HEK293 (cell line): ENCODE measurements at regions not wholly inside any gene's neighbourhood (a gene's known extent, or its start where the extent isn't known, plus 50 kb on each side); places are given as distances from the start of the nearest gene placed in this dataset.

ENCODE experiments used
- CTCF ChIA-PET: fragments of 350-600 bp; formaldehyde crosslinking; extraction: SDS; loops from one replicate; lab custom pipeline; 2021; ENCODE audit warnings: antibody characterized with exemption; lab: Yijun Ruan, JAX
- POLR2A ChIA-PET: fragments of 300-600 bp; formaldehyde crosslinking; extraction: SDS; loops from one replicate; lab custom pipeline; 2020; ENCODE audit warnings: antibody characterized with exemption, inconsistent platforms; lab: Yijun Ruan, JAX
- H3K27ac ChIP-seq: fragments of 200-500 bp; sonication (Bioruptor generic); 2 replicates; pipeline ENCODE4 v1.5.1; 2014; ENCODE audit warnings: low read depth, low read length, control low read depth, inconsistent platforms; ENCODE audit errors: extremely low read depth
- H3K36me3 ChIP-seq, 2 experiments: fragments of 200-500 bp in 1 of 2; sonication (Bioruptor generic) in 1 of 2; 1 replicate in 1 of 2; 2 replicates in 1 of 2; pipeline ENCODE4 v1.5.1; 2014 to 2017; ENCODE audit warnings: inconsistent platforms in 2 of 2, low read length in 2 of 2; ENCODE audit not compliant: control insufficient read depth in 2 of 2, insufficient read depth in 1 of 2
- H3K4me1 ChIP-seq: fragments of 200-500 bp; sonication (Bioruptor generic); 2 replicates; pipeline ENCODE4 v1.5.1; 2014; ENCODE audit warnings: mild to moderate bottlenecking, low read length, inconsistent platforms; ENCODE audit not compliant: control insufficient read depth, insufficient read depth
- H3K4me3 ChIP-seq: 2 replicates; pipeline ENCODE4 v1.5.1; 2011; ENCODE audit warnings: low read depth, mild to moderate bottlenecking, control low read depth, low read length, moderate library complexity
- H3K9me3 ChIP-seq: fragments of 200-500 bp; sonication (Bioruptor generic); 2 replicates; pipeline ENCODE4 v1.5.1; 2014; ENCODE audit warnings: low read depth, low read length, inconsistent platforms; ENCODE audit not compliant: control insufficient read depth, insufficient read depth
- HOXD13 ChIP-seq: sonication (generic); formaldehyde crosslinking; IDR thresholded peaks from 2 replicates; pipeline ENCODE4 v1.8.0; 2022; ENCODE audit warnings: missing genetic modification reagents, borderline replicate concordance
- KLF7 ChIP-seq: fragments of 450-650 bp; formaldehyde crosslinking; IDR thresholded peaks from 2 replicates; pipeline ENCODE4 v1.5.1; 2016; ENCODE audit warnings: missing biosample characterization, missing genetic modification characterization, borderline replicate concordance
- SALL2 ChIP-seq: fragments of 450-650 bp; formaldehyde crosslinking; IDR thresholded peaks from 2 replicates; pipeline ENCODE4 v1.5.0; 2017; ENCODE audit warnings: missing biosample characterization, mild to moderate bottlenecking, missing genetic modification characterization, borderline replicate concordance
- ZBTB7A ChIP-seq: fragments of 450-650 bp; formaldehyde crosslinking; IDR thresholded peaks from 2 replicates; pipeline ENCODE4 v1.5.1; 2016; ENCODE audit warnings: low read depth, missing biosample characterization, missing genetic modification characterization
- ZNF133 ChIP-seq: fragments of 450-650 bp; formaldehyde crosslinking; IDR thresholded peaks from 2 replicates; pipeline ENCODE4 v1.5.1; 2016; ENCODE audit warnings: missing biosample characterization, missing genetic modification characterization
- ZNF16 ChIP-seq: fragments of 450-650 bp; formaldehyde crosslinking; IDR thresholded peaks from 2 replicates; pipeline ENCODE4 v1.5.1; 2016; ENCODE audit warnings: low read depth, missing biosample characterization, missing genetic modification characterization
- ZNF239 ChIP-seq: fragments of 450-650 bp; formaldehyde crosslinking; IDR thresholded peaks from 2 replicates; pipeline ENCODE4 v1.5.1; 2016; ENCODE audit warnings: missing biosample characterization, missing genetic modification characterization
- ZNF274 ChIP-seq, 2 experiments: fragments of 200-500 bp in 1 of 2; fragments of 450-650 bp in 1 of 2; sonication (Bioruptor generic) in 1 of 2; formaldehyde crosslinking in 1 of 2; IDR thresholded peaks; 2 replicates each; pipeline versions ENCODE4 v1.5.1 to v1.6.1; 2014 to 2016; ENCODE audit warnings: borderline replicate concordance in 1 of 2, inconsistent platforms in 1 of 2, low read length in 1 of 2, missing biosample characterization in 1 of 2, missing genetic modification characterization in 1 of 2
- ZNF629 ChIP-seq: fragments of 450-650 bp; formaldehyde crosslinking; IDR thresholded peaks from 2 replicates; pipeline ENCODE4 v1.5.1; 2017; ENCODE audit warnings: missing biosample characterization, missing genetic modification characterization
- ZNF747 ChIP-seq: fragments of 450-650 bp; formaldehyde crosslinking; IDR thresholded peaks from 2 replicates; pipeline ENCODE4 v1.5.1; 2016; ENCODE audit warnings: missing biosample characterization, missing genetic modification characterization
- ZNF837 ChIP-seq: fragments of 450-650 bp; formaldehyde crosslinking; IDR thresholded peaks from 2 replicates; pipeline ENCODE4 v1.5.1; 2016; ENCODE audit warnings: missing biosample characterization, missing genetic modification characterization
- TF ChIP-seq, protein P1 (sequence below): fragments of 450-650 bp; formaldehyde crosslinking; IDR thresholded peaks from 2 replicates; pipeline ENCODE4 v1.5.1; 2016; ENCODE audit warnings: missing biosample characterization, missing genetic modification characterization
- TF ChIP-seq, protein P2 (sequence below): fragments of 450-650 bp; formaldehyde crosslinking; optimal IDR thresholded peaks from 2 replicates; pipeline ENCODE3; 2016; ENCODE audit warnings: missing biosample characterization, mild to moderate bottlenecking, missing genetic modification characterization
- TF ChIP-seq, protein P3 (sequence below): fragments of 450-650 bp; formaldehyde crosslinking; IDR thresholded peaks from 2 replicates; pipeline ENCODE4 v1.5.1; 2017; ENCODE audit warnings: missing biosample characterization, missing genetic modification characterization
- TF ChIP-seq, protein P4 (sequence below): fragments of 450-650 bp; formaldehyde crosslinking; IDR thresholded peaks from 2 replicates; pipeline ENCODE4 v1.5.1; 2016; ENCODE audit warnings: missing biosample characterization, missing genetic modification characterization
- TF ChIP-seq, protein P5 (sequence below): fragments of 450-650 bp; formaldehyde crosslinking; IDR thresholded peaks from 2 replicates; pipeline ENCODE4 v1.5.1; 2016; ENCODE audit warnings: missing biosample characterization, missing genetic modification characterization, borderline replicate concordance

DNA sequence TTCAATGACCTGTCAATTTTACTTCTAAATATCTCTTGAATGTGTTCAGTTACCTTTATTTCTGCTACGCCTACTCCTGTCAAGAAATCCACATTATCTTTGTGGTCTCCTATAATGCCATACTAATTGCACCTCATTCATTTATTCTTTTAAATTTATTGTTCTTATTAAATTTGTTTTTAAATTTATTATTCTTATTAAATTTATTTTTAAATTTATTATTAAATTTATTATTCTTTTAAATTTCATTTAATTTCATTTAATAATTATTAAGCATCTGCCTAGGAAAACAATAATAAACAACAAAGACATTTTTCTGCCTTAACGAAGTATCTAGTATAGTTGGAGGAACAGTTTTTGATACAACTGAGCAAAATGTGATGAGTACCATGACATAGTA lies 211.7 kb downstream of the ZPLD1 start (continued):
- TF ChIP-seq HOXD13 (no peak), ZNF629 (tag by site-specific recombination) (no peak), ZNF16 (tag by site-specific recombination) (no peak), ZBTB7A (tag by site-specific recombination) (no peak), SALL2 (tag by site-specific recombination) (no peak), ZNF274 (IDR thresholded peaks at IDR 0.05; ENCODE audit: low read length) (no peak), ZNF274 (tag by site-specific recombination; IDR thresholded peaks at IDR 0.05; ENCODE audit: borderline replicate concordance) (no peak)
- TF ChIP-seq, protein P1, sequence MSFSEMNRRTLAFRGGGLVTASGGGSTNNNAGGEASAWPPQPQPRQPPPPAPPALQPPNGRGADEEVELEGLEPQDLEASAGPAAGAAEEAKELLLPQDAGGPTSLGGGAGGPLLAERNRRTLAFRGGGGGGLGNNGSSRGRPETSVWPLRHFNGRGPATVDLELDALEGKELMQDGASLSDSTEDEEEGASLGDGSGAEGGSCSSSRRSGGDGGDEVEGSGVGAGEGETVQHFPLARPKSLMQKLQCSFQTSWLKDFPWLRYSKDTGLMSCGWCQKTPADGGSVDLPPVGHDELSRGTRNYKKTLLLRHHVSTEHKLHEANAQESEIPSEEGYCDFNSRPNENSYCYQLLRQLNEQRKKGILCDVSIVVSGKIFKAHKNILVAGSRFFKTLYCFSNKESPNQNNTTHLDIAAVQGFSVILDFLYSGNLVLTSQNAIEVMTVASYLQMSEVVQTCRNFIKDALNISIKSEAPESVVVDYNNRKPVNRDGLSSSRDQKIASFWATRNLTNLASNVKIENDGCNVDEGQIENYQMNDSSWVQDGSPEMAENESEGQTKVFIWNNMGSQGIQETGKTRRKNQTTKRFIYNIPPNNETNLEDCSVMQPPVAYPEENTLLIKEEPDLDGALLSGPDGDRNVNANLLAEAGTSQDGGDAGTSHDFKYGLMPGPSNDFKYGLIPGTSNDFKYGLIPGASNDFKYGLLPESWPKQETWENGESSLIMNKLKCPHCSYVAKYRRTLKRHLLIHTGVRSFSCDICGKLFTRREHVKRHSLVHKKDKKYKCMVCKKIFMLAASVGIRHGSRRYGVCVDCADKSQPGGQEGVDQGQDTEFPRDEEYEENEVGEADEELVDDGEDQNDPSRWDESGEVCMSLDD, result no peak
- TF ChIP-seq, protein P2, sequence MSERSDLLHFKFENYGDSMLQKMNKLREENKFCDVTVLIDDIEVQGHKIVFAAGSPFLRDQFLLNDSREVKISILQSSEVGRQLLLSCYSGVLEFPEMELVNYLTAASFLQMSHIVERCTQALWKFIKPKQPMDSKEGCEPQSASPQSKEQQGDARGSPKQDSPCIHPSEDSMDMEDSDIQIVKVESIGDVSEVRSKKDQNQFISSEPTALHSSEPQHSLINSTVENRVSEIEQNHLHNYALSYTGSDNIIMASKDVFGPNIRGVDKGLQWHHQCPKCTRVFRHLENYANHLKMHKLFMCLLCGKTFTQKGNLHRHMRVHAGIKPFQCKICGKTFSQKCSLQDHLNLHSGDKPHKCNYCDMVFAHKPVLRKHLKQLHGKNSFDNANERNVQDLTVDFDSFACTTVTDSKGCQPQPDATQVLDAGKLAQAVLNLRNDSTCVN (tag by site-specific recombination), result no peak

DNA sequence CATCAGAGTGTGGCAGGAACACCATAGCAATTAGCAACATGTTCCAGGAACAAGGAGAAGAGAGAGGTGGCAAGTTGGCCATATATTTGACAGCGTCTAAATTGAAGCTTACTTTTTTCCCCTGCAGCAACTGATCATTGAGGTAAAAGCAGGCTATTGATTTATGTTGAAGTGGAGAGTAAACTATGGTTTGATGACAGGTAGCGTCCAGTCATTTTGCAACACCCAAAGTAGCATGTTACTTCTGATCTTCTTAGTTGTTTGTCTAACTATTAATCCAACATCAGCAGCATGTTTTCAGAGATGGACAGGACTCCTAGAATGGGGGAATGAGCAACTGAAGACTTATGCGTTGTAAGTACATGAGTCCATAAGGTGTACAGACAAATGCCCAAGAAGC lies 225.8 kb downstream of the ZPLD1 start:
- Histone ChIP-seq H3K27ac (no peak overlapping the region), H3K4me3 (no peak overlapping the region), H3K9me3 (no peaks in the 10 kb centered on the region), H3K36me3 (no peaks in the 10 kb centered on the region), H3K4me1 (no peaks in the 10 kb centered on the region)
- TF ChIP-seq ZNF274 (IDR thresholded peaks at IDR 0.05; ENCODE audit: low read length) (no peak), ZNF274 (tag by site-specific recombination; IDR thresholded peaks at IDR 0.05; ENCODE audit: borderline replicate concordance) (no peak), ZNF133 (tag by site-specific recombination) (no peak)
- TF ChIP-seq, protein P3, sequence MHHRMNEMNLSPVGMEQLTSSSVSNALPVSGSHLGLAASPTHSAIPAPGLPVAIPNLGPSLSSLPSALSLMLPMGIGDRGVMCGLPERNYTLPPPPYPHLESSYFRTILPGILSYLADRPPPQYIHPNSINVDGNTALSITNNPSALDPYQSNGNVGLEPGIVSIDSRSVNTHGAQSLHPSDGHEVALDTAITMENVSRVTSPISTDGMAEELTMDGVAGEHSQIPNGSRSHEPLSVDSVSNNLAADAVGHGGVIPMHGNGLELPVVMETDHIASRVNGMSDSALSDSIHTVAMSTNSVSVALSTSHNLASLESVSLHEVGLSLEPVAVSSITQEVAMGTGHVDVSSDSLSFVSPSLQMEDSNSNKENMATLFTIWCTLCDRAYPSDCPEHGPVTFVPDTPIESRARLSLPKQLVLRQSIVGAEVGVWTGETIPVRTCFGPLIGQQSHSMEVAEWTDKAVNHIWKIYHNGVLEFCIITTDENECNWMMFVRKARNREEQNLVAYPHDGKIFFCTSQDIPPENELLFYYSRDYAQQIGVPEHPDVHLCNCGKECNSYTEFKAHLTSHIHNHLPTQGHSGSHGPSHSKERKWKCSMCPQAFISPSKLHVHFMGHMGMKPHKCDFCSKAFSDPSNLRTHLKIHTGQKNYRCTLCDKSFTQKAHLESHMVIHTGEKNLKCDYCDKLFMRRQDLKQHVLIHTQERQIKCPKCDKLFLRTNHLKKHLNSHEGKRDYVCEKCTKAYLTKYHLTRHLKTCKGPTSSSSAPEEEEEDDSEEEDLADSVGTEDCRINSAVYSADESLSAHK (tag by site-specific recombination), result no peak
- ChIA-PET CTCF (interaction anchor here (0.6 to 1.0 kb wide), 2 partner anchors 13 to 14 kb away, joined by 3 read pairs; no protein-coding TSS in a partner anchor), POLR2A (no interaction called here)

DNA sequence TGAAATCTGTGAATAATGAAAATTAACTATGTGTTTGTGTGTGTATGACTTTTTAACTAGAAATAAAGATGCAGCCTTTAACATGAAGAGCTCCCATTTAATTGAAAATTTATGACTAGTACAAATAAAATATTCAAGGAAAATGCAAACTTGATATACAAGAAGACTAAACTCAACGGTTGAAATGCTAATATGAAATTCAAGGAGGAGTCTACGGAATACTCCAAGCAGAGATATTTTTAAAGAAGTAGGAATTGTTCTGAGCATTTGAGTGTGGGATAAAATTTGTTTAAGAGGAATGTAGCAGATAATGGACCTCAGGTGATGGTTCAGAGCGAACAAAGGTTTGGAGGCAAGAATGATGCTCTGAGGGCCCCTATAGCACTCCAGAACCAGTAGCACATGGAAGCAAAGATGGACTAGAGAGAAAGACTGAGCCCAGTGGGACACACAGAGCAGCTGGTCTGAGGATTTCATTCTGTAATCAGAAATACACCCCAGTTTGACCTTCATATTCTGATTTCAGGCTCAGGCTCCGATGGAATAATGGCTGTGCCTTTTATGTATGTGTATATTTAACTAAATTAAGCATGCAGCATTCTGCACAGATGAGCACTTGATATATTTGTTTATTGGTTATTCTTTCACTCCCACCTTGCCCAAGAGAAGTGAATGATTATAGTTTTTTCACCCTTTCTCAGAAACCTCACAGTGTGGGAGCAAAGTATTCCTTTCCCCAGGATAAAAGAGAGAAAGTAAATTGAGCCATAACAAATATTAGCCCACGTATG lies 227.1 kb downstream of the ZPLD1 start:
- POLR2A ChIA-PET, result no interaction called here

More for the DNA sequence above, 227.1 kb downstream of the ZPLD1 start:
- Histone ChIP-seq H3K9me3 (no peaks in the 10 kb centered on the region), H3K36me3 (no peaks in the 10 kb centered on the region), H3K4me1 (no peaks in the 10 kb centered on the region), H3K4me3 (no peak overlapping the region), H3K27ac (no peak overlapping the region)
- TF ChIP-seq, protein P4, sequence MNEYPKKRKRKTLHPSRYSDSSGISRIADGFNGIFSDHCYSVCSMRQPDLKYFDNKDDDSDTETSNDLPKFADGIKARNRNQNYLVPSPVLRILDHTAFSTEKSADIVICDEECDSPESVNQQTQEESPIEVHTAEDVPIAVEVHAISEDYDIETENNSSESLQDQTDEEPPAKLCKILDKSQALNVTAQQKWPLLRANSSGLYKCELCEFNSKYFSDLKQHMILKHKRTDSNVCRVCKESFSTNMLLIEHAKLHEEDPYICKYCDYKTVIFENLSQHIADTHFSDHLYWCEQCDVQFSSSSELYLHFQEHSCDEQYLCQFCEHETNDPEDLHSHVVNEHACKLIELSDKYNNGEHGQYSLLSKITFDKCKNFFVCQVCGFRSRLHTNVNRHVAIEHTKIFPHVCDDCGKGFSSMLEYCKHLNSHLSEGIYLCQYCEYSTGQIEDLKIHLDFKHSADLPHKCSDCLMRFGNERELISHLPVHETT (tag by site-specific recombination), result no peak
- TF ChIP-seq, protein P5, sequence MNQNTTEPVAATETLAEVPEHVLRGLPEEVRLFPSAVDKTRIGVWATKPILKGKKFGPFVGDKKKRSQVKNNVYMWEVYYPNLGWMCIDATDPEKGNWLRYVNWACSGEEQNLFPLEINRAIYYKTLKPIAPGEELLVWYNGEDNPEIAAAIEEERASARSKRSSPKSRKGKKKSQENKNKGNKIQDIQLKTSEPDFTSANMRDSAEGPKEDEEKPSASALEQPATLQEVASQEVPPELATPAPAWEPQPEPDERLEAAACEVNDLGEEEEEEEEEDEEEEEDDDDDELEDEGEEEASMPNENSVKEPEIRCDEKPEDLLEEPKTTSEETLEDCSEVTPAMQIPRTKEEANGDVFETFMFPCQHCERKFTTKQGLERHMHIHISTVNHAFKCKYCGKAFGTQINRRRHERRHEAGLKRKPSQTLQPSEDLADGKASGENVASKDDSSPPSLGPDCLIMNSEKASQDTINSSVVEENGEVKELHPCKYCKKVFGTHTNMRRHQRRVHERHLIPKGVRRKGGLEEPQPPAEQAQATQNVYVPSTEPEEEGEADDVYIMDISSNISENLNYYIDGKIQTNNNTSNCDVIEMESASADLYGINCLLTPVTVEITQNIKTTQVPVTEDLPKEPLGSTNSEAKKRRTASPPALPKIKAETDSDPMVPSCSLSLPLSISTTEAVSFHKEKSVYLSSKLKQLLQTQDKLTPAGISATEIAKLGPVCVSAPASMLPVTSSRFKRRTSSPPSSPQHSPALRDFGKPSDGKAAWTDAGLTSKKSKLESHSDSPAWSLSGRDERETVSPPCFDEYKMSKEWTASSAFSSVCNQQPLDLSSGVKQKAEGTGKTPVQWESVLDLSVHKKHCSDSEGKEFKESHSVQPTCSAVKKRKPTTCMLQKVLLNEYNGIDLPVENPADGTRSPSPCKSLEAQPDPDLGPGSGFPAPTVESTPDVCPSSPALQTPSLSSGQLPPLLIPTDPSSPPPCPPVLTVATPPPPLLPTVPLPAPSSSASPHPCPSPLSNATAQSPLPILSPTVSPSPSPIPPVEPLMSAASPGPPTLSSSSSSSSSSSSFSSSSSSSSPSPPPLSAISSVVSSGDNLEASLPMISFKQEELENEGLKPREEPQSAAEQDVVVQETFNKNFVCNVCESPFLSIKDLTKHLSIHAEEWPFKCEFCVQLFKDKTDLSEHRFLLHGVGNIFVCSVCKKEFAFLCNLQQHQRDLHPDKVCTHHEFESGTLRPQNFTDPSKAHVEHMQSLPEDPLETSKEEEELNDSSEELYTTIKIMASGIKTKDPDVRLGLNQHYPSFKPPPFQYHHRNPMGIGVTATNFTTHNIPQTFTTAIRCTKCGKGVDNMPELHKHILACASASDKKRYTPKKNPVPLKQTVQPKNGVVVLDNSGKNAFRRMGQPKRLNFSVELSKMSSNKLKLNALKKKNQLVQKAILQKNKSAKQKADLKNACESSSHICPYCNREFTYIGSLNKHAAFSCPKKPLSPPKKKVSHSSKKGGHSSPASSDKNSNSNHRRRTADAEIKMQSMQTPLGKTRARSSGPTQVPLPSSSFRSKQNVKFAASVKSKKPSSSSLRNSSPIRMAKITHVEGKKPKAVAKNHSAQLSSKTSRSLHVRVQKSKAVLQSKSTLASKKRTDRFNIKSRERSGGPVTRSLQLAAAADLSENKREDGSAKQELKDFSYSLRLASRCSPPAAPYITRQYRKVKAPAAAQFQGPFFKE (tag by site-specific recombination), result no peak
- TF ChIP-seq ZNF747 (tag by site-specific recombination) (no peak), ZNF837 (tag by site-specific recombination) (no peak), ZNF239 (no peak), KLF7 (no peak)
- CTCF ChIA-PET, result no interaction called here
